ENCODE measurements at regions not wholly inside any gene's neighbourhood (a gene's known extent, or its start where the extent isn't known, plus 50 kb on each side); places are given as distances from the start of the nearest gene placed in this dataset.
"Not testable (repeated sequence)": the region's sequence is repeated elsewhere in the genome, so short reads cannot be mapped to it uniquely, and the experiment has no call there.

DNA sequence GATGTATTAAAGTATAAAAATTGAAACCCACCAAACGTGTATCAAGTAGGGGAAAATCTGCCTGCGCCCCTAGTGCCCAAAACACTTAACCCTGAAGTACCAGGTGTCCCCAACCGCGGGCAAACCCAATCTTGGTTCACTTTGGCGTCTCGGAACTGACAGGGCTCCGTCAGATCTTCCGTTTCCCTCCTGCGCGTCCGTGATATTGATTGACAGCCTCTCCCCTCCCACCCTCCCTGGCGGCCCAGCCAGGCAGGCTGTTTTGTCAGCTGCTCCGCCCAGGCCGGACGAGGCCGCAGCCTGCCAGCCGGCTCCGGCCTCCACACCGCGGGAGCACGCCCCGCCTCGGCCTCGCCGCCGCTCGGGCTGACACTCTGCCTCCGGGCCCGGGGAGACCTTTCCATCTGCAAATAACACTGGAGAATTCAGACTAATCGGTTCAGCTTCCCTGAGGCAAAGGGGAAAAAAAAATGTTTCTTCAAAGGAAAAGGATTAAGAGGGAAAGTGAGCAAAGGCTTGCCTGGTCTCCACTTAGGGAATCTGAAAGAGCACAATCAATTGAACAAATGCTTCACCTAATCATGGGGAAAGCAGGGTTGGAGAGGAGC, 234.9 kb upstream of the MCHR2 start:
- peak; percentile 5 to 18 (median 15) for DNase-seq (ENCODE audit: low read depth in 2 of 3, low spot score in 2 of 3)

DNA sequence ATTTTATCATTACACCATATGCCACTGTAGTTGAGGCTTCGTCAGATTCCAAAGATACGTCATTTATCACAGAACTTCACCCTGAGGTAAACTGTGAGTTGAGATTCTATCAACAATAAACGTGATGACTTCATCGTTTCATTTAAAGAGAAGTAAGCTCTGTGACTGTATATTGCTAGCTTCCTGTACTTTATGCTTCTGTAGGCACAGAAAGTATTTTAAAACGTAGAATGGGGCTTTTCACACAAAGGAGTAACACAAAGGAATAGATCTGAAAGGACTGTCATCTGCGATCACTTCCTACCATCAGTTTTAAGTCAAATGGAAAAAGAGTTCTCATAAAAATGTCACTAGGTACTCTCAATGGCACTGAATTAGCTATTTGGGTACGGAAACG, 234.4 kb upstream of the MCHR2 start:
- DNase-seq (ENCODE audit: low read depth in 2 of 3, low spot score in 2 of 3) = no peak

DNA sequence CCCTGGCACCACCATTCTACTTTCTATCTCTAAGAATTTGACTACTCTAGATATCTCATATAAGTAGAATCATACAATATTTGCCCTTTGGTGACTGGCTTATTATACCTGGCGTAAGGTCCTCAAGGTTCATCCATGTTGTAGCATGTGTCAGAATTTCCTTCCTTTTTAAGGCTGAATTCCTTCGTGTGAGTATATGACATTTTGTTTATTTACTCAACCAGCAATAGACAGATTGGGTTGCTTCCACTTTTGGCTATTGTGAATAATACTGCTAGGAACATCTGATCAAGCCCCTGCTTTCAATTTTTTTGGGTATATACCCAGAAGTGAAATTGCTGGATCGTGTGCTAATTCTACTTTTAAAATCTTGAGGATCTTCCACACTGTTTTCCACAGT, 232.8 kb upstream of the MCHR2 start:
- no peak for DNase-seq (ENCODE audit: low read depth in 2 of 3, low spot score in 2 of 3)

DNA sequence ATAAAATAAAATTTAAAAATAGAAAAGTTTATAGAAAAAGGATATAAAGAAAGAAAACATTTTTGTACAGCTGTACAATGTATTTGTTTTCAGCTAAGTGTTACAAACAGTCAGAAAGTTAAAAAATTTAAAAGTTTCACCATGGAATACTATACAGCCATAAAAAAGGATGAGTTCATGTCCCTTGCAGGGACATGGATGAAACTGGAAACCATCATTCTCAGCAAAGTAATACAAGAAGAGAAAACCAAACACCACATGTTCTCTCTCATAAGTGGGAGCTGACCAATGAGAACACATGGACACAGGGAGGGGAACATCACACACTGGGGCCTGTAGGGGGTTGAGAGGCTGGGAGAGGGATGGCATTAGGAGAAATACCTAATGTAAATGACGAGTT, 229.9 kb upstream of the MCHR2 start:
- DNase-seq (ENCODE audit: low read depth in 2 of 3, low spot score in 2 of 3) = not testable (repeated sequence)

DNA sequence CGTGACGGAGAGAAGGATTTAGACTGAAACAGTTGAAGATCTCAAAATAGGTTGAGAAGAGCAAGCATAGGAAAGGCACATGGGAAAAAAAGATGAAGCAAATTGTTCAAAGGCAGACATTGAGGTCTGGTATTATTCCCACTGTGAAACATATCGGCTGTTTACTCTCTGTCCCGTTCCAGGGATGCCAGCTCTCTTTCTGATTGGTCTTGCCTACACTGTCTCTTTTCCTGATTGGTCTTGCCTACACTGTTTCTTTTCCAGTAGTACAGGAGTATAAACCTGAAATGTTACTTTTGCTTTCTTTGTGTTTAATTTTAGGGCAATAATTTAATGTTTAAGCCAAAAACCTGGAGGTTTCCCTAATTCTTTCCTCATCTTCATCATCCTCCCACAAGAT, 226.5 kb upstream of the MCHR2 start:
- no peak for DNase-seq (ENCODE audit: low read depth in 2 of 3, low spot score in 2 of 3)

DNA sequence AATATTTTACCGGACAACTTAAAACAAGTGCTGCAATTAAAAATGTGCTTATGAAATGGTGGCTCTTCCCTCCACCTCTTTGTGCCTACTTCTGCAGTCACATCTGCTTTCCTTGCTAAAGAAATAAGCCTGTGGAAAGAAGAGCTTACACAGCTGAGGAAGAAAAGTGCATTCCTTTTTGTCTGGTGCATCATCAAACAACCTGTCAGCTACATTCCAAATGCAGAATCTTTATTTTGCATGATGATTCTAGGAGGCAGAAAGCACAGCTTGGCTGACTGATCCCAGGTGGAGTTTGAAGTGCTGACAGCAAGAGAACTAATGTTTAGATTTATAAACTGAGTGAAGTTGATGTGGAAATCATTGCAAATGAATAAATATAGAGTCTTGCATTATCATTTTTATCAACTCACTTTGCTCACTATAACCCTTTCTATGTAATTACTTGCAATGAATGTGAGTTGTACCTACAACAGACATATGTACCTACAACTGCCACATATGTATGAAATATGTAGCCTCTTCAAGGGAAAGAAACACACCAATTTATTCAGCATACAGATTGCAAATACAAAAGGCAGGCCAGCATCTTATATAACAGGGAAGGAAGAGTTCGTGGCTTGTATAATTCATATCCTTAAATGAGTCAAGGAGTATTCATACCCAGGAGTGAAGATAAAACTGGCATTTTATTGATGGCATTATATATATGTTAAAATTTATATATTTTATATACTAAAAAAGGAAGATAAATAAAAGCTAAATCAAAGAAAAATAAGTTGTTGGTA, 223.4 kb upstream of the MCHR2 start:
- DNase-seq (ENCODE audit: low read depth in 2 of 3, low spot score in 2 of 3) = no peak

DNA sequence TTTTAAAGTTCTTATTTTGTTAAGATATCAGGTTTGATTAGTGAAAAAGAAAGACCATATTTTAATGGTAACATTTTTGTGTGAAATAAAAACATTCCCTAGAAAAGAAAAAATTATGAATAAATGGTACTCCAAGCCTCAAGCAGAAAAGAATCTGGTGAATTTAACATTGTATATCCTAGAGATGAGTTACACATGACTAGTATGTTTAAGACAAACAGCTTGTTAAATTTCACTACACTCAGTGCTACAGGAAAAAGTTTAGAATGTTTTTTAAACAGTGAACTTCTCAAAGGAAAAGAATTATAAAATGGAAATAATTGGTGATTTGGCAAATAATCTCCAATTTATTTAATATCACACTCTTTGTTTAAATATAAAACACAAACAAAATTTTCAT, 222.7 kb upstream of the MCHR2 start:
- DNase-seq (ENCODE audit: low read depth in 2 of 3, low spot score in 2 of 3) = no peak

DNA sequence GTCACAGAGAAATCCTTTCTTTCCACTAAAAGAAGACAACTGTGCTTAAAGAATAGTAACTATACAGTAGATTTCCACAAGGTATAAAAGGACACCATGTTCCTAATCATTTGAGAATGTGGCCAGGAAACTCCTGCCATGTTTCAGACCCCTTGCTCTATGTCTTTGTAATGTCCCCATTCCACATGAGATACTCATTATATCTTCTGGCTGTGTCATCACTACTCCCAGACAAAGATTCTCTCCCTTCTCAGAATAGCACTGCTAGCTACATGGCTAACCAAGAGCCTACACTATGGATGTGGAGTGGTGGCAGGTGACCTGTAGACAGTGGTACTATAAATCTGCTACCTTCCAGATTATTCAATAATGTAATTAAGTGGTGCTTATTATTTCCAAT, 218.1 kb upstream of the MCHR2 start:
- no peak for DNase-seq (ENCODE audit: low read depth in 2 of 3, low spot score in 2 of 3)

DNA sequence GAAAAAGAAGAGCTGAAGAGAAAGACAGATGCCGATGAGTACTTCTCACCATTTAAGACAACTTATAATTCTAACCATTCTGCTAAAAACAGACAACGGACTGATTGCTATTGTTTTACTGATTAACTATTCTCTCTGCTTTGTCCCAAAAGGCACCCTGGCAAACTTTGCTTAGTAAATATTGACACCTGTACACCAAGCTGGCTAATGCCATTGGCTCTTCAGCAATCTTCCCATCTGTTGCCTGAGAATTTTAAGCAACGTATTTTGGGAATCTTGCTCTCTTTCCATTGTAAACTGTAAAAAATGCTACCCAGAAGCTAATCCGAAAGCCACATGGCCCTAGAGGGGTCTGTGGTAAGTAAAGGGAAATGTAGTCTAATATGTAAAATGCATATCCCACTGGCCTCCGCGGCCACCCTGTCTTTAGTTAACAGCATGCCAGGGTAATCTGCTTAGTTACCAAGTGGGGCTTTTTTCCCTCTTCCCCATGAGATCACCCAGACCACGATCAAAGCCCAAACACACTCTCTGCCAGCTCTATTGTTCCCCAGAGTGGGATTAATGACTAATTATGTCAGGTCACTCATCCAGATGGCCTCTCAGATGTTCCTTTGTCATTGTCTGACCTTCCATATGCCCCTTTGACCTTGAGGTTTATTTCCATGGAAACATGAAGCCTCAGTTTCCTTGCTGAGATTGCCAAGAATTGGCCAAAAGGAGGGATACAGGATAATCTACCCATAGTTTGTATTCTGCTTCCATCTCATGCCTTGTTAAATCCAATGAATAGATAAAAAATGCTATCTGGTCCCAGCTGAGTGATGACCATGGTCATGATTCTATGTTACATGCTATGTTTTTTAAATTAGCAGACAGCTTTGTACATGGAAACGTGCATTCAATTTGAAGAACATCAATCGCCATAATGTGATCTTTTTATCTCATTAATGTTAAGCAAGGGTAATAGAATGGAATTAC, 216.4 kb upstream of the MCHR2 start:
- no peak for DNase-seq (ENCODE audit: low read depth in 2 of 3, low spot score in 2 of 3)

DNA sequence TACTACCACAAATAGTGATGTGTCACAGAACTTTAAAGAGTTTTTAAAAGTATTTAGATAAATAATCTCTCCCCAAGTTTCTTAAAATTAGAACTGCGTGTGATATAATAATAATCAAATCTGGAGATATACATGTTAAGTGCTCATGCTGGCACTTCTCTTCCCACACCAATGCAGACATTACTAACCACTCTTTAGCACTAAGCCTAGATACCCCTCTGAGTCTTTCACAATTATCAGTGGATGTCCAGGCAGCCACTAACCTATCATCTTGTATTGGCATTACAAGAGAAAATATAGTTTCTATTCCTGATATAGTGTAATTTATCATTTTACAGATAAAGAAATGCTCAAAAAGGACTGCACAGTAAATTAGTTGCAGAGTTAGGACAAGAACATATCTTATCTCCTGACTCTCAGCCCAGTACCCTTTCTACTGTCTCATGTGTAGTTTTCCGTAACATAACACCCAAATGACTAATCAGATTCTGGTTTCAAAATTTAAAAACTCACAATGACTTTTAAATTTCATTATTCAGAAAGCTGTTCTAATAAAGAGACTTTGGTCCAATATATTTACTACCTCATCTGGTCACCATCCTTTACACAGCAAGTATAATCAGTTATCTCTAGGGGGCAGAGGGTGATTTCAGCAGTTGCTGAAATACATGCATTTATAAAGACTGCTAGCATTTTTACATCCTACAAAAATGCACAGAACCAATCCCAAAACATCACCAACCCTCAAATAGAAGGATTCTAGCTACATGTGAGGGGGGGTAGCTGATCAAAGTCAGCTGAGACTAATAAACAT, 215.5 kb upstream of the MCHR2 start:
- DNase-seq (ENCODE audit: low read depth in 2 of 3, low spot score in 2 of 3) = no peak

DNA sequence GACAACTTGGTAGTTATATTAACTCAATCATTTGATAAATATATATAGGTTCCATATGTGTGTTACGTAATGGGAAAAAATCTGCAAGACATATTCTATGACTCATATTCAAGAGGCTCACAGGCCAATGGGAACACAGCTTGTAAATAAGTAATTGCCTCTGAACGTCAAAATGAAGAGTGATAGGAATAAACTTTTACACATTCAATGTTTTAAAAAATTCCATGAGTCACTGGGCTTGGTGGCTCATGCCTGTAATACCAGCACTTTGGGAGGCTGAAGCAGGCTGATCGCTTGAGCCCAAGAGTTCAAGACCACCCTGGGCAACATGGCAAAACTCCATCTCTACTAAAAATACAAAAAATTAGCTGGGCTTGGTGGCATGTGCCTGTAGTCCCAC, 209.4 kb upstream of the MCHR2 start:
- no peak for DNase-seq (ENCODE audit: low read depth in 2 of 3, low spot score in 2 of 3)

DNA sequence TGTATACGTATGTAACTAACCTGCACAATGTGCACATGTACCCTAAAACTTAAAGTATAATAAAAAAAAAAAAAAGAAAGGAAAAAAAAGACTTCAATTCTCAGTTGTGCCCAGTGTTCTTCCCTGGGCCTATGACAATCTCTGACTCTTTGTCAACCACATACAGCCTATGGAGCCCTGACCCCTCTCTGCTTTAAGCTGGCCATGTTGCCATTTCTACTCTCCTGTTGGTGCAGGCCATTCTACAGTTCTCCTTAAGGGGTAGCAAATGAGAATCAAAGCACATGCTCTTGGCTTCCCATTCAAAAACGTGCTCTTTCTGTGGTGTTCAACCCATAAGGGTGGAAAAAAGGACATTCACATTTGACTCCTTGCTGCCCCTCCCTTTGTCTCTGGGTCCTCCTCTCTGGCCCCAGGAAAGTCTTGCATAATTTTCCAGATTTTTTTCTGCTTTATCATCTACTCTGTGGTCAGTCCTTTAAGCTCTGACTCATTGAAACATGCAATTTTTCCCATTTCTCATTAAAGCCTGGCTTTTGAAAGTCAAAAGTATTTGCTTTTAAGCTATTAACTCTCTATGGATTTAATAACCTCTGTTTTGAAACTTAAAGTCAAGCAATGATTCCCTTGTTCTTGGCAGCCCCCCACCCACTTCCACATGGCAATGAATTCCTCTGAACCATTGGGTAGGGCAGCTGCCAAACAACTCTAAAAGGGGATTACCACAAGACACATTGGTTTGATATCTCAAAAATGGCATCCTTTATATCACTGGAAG, 208.6 kb upstream of the MCHR2 start:
- DNase-seq (ENCODE audit: low read depth in 2 of 3, low spot score in 2 of 3) = no peak

DNA sequence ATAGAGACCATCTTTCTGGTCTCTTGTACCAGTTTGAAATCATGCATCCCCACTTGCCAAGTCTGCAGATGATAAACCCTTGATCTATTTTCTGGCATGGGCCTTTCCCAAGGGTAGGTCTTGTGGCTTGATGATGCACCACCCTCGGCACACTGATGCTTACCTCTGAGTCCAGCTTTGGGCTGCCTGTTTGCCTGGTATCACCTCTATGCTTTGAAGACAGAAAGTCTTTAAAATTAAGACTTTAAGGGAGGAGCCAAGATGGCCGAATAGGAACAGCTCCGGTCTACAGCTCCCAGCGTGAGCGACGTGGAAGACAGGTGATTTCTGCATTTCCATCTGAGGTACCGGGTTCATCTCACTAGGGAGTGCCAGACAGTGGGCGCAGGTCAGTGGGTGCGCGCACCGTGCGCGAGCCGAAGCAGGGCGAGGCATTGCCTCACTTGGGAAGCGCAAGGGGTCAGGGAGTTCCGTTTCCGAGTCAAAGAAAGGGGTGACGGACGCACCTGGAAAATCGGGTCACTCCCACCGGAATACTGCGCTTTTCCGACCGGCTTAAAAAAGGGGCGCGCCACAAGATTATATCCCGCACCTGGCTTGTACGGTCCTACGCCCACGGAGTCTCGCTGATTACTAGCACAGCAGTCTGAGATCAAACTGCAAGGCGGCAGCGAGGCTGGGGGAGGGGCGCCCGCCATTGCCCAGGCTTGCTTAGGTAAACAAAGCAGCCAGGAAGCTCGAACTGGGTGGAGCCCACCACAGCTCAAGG, 202.4 kb upstream of the MCHR2 start:
- DNase-seq (ENCODE audit: low read depth in 2 of 3, low spot score in 2 of 3) = not testable (repeated sequence)

DNA sequence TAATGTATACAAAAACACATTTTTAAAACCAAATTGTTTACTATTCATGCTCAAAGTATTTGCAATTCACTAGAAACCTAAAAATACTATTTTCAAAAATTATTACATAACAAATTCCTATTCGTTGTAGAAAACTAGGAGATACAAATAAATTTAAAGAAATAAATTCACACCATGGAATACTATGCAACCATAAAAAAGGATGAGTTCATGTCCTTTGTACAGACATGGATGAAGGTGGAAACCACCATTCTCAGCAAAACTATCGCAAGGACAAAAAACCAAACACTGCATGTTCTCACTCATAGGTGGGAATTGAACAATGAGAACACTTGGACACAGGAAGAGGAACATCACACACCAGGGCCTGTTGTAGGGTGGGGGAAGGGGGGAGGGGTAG, 201.2 kb upstream of the MCHR2 start:
- DNase-seq (ENCODE audit: low read depth in 2 of 3, low spot score in 2 of 3) = not testable (repeated sequence)

DNA sequence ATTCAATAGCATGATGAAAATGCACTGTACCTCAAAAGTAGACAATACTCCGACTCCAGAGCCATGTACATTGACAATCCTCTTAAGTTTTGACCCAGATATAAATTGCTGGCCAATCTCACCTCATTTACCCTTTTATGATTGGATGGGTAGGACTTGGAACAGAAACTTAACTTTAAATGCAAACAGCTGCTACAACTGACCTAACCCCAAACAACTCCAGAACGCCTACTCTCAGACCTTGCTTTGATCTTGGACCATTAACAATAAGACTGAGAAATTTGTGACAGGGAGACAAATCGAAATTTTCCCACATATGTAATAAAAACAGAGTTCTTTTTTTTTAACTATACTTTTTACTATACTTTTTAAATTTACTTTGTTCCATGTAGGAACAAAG, 200.5 kb upstream of the MCHR2 start:
- no peak for DNase-seq (ENCODE audit: low read depth in 2 of 3, low spot score in 2 of 3)

DNA sequence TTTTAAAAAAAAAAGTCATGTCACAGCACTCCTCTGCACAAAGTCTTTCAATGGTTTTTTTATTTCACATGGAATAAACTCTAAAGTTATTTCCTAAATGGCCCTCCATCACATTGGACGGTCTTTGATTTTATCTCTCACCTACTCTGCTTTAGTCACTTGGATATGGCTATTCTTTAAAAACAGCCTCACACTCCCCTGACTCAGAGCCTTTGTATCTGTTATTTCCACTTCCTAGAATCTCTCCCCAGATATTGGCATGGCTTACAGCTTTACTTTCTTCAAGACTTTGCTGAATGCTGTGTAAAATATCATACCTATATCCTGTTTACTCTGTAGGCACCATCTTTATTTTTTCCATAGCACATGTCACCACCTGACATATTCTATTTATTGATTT, 194.7 kb upstream of the MCHR2 start:
- no peak for DNase-seq (ENCODE audit: low read depth in 2 of 3, low spot score in 2 of 3)

DNA sequence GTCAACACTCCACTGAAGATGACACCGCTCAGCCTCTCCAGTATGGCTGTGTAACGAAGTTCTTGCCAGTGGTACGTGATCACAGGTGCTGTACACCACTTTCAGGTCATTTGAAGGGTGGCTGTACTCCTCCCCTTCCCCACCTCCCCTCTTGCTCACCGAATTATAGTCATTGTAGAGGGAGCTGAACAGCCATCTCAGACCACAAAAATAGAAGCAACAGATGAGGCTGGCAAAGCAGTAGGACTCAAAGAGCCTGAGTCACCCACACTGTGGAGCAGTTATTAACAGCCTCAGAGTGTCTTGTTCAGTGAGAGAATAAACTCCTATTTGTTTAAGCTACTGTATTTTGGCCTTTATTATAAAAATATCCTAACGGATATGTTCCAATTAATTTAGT, 192.5 kb upstream of the MCHR2 start:
- no peak for DNase-seq (ENCODE audit: low read depth in 2 of 3, low spot score in 2 of 3)

DNA sequence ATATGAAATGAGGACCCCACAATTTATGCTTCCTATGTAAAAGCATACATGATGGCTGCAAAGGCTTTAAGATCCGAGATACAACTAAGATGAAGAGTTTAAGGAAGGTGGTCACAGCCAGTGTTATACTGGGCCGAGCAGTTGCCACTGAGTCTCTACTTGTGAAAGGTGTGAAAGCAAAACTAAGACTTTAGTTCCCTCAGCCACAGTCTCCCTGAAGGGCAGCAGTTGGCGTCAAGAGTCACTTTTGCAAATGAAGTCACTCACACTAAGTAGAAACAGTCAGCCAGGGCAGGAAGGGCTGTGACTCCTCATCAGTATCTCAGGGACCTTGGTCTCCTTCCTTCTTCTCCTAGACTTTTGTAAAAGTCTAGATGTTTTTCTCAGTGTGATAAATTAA, 191.6 kb upstream of the MCHR2 start:
- no peak for DNase-seq (ENCODE audit: low read depth in 2 of 3, low spot score in 2 of 3)

DNA sequence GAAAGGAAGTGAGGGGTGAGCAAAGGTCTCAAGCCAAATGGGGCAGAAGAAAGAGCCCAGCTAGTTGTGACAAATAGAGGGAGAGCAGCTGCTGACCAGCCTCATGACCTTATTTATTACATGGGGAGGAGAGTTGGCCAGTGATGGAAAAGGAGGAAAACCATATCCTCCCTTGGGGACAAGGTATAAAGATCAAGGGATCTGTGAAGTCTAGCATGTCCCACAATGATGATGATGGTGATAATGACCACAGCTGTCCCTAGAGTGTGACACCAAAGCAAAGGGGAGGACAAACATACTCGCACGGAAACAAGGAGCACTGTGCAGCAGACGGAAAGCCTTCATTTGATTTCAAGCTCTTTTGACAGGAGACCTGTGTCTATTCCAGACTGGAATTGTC, 190.4 kb upstream of the MCHR2 start:
- no peak for DNase-seq (ENCODE audit: low read depth in 2 of 3, low spot score in 2 of 3)

DNA sequence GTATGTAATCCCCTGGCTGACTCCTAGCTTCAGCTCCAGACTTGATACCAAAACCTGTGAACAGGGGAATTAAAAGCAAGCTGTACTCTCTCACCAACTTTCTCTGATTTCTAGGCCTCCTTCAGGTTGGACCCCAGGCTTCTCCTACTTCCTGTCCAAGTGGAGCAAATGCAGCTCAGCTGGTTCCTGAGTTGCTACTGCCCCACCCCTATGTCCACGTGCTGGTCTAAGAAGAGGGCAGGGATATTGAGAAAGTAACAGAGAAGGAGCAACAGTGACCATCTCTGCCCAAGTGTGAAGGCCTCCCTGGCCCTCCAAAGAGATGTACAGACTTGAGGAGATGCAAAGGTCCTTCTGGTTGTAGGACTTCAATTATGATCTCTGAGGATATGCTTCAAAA, 188.3 kb upstream of the MCHR2 start:
- DNase-seq (ENCODE audit: low read depth in 2 of 3, low spot score in 2 of 3) = no peak
